LNCAP (cell line): ENCODE measurements at regions not wholly inside any gene's neighbourhood (a gene's known extent, or its start where the extent isn't known, plus 50 kb on each side); places are given as distances from the start of the nearest gene placed in this dataset.

Source experiments
- CTCF ChIP-seq: fragments of 450-650 bp; IDR thresholded peaks from 2 replicates; pipeline ENCODE4 v1.5.1; 2017; ENCODE audit warnings: mild to moderate bottlenecking

DNA sequence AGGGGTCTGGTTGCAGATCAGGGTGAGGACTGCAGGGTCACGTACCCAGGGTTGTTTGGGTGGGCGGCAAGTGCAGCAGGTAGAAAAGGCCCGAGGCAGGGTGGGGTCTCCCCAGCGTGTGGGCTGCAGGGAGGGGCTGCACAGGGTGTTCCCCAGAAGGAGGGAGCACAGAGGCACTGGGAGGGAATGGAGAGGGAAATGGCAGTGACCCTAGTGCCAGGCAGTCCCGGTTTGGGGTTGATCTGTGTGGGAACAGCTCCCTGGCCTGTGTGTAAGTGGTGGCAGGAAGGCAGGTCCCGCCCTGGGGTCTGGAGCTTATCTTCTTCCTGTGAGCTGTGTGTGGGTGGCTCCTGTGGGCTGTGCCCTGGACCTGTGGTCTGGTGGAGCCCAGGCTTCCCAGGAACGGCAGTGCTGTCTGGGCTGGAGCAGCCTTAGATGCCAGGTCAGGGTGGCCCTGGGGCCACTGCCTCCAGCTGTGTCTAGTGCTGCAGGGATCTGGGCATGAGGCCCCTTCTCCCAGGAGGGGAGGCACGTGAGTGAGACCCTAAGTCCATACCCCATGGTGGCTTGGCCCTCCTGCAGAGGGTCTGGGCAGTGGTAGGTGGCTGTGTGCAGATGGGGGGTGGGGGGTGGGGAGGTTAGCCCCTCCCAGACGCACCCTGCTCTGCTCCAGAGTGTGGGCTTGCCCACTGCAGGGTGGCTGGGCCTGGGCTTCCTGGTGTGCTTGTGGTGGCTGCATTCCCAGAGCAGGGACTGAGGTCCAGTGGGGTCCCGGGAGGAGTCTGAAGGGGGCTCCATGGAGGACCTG lies 363.5 kb downstream of the TMEM121 start:
- TF ChIP-seq CTCF, result no peak

- TF ChIP-seq CTCF, result no peak
Measured at GRCh38 chr14:105890474-105891220, 364.3 kb downstream of the TMEM121 start.

- TF ChIP-seq CTCF, result no peak
Measured at GRCh38 chr14:105891221-105891602, 364.8 kb downstream of the TMEM121 start.

- no peak for TF ChIP-seq CTCF
Measured at GRCh38 chr14:105891631-105892452, 365.5 kb downstream of the TMEM121 start.

DNA sequence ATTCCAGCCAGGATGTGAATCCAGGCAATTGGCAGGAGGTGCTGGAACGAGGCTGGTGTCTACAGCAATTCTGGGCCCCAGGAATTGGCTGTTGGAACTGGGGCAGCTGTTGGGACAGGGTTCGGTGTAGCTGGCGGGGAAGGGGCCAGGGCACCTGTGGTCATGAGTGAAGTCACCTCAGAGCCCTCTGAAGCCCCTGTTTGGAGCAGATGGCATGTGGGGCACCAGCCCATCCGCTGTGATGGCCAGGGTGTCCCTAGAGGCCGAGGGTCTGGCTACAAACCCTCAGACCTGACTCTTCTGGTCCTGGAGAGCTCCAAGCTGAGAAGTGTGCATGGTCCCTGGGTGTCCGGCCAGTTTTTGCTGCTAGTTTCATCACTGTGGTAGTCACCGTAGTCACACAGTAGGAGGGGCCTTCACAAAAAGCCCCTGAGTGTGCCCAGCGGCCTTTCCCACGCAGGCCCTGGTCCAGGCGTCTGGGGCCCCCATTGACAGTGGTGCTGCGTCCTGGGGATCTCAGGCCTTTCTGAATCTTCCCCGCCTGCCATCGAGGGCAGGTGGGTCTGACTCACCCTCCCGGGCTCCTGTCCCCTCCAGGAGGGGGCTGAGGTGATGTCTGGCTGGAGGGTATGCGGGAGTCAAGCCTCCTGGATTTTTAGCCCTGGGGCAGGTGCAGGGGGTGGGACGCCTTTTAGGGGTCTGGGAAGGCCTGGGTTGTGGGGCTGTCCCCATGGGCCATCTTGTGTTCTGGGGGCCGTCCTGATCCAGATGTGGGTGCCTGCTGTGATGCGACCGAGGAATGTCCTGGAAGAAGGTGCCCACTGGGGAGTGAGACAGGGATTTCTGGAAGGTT lies 368.0 kb downstream of the TMEM121 start:
- no peak for TF ChIP-seq CTCF

GRCh38 chr14:105894978-105895881 lies 368.8 kb downstream of the TMEM121 start:
- no peak for TF ChIP-seq CTCF
